ENCODE measurements at regions not wholly inside any gene's neighbourhood (a gene's known extent, or its start where the extent isn't known, plus 50 kb on each side); places are given as distances from the start of the nearest gene placed in this dataset.

- H3K27me3 ChIP-seq (ENCODE audit: insufficient read depth, low read length), result no peaks in the 10 kb centered on the region
- H3K4me3 ChIP-seq (ENCODE audit: low read length), result no peak overlapping the region
- H3K4me1 ChIP-seq (ENCODE audit: insufficient read depth, low read length), result no peaks in the 10 kb centered on the region
- no peak overlapping the region for H3K27ac ChIP-seq (ENCODE audit: low read depth, low read length)
- H3K9ac ChIP-seq (ENCODE audit: low read depth, low read length), result no peak overlapping the region
- no peaks in the 10 kb centered on the region for H3K9me3 ChIP-seq (ENCODE audit: insufficient read depth, low read depth, low read length)
- H3K36me3 ChIP-seq (ENCODE audit: insufficient read depth, low read length), result no peaks in the 10 kb centered on the region
- 90% methylated on average over 3 of the region's 3 CpGs for WGBS
Measured at GRCh38 chr9:115230924-115231515, 113.1 kb upstream of the TNC start.

- Histone ChIP-seq H3K27me3 (ENCODE audit: insufficient read depth, low read length) (no peaks in the 10 kb centered on the region), H3K9ac (ENCODE audit: low read depth, low read length) (no peak overlapping the region), H3K36me3 (ENCODE audit: insufficient read depth, low read length) (no peaks in the 10 kb centered on the region), H3K4me3 (ENCODE audit: low read length) (no peak overlapping the region), H3K9me3 (ENCODE audit: insufficient read depth, low read depth, low read length) (no peaks in the 10 kb centered on the region), H3K27ac (ENCODE audit: low read depth, low read length) (no peak overlapping the region), H3K4me1 (ENCODE audit: insufficient read depth, low read length) (no peaks in the 10 kb centered on the region)
Measured at GRCh38 chr9:115232181-115232774, 114.3 kb upstream of the TNC start.

DNA sequence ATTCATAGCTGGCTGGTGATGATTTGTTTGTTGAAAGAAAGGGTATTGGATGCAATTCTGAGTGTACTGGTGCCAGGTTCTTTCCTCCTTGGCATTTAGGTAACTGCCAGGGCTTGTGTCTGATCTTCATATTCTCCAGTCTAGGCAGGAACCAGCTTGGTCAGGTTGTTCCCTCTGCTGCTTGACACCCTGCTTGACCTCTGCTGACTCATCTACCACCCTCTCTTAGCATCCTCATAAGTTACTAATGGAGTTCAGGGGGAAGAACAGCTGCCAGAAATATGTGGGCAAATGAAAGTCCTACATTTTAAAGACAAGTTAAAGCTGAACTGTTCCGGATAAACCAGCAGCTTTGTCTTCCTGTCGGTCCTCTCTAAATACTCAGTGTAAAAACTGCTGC, 116.1 kb upstream of the TNC start:
- Histone ChIP-seq H3K27ac (ENCODE audit: low read depth, low read length) (no peak overlapping the region), H3K9me3 (ENCODE audit: insufficient read depth, low read depth, low read length) (no peaks in the 10 kb centered on the region), H3K27me3 (ENCODE audit: insufficient read depth, low read length) (no peaks in the 10 kb centered on the region), H3K4me1 (ENCODE audit: insufficient read depth, low read length) (no peaks in the 10 kb centered on the region), H3K36me3 (ENCODE audit: insufficient read depth, low read length) (no peaks in the 10 kb centered on the region), H3K4me3 (ENCODE audit: low read length) (no peak overlapping the region), H3K9ac (ENCODE audit: low read depth, low read length) (no peak overlapping the region)
- WGBS, result 85% methylated on average over 2 of the region's 2 CpGs

DNA sequence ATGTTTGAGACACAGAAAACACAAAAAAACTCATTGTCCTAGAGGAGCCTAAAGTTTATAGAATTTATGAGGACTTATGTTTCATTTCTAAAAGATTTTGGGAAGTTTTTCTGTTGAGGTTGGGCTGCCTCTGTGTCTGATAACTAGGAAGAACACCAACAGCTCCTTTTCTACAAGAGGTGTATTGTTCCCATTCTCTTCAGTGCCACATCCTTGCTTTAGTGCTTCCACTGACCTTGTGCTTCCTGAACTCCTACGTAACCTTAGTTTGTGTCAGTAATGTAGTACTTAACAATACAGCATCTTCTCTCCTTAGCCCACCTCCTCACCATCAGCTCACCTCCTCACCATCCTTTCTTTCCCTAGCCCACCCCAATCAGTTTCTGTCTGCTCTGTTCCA, 117.3 kb upstream of the TNC start:
- Histone ChIP-seq H3K9ac (ENCODE audit: low read depth, low read length) (no peak overlapping the region), H3K4me1 (ENCODE audit: insufficient read depth, low read length) (no peaks in the 10 kb centered on the region), H3K4me3 (ENCODE audit: low read length) (no peak overlapping the region), H3K36me3 (ENCODE audit: insufficient read depth, low read length) (no peaks in the 10 kb centered on the region), H3K27me3 (ENCODE audit: insufficient read depth, low read length) (no peaks in the 10 kb centered on the region), H3K27ac (ENCODE audit: low read depth, low read length) (no peak overlapping the region), H3K9me3 (ENCODE audit: insufficient read depth, low read depth, low read length) (no peaks in the 10 kb centered on the region)
- WGBS, result 86% methylated on average over 1 of the region's 1 CpG

GRCh38 chr9:115237385-115237998, 119.5 kb upstream of the TNC start:
- H3K36me3 ChIP-seq (ENCODE audit: insufficient read depth, low read length), result no peaks in the 10 kb centered on the region
- H3K9ac ChIP-seq (ENCODE audit: low read depth, low read length), result no peak overlapping the region
- no peaks in the 10 kb centered on the region for H3K4me1 ChIP-seq (ENCODE audit: insufficient read depth, low read length)
- H3K27me3 ChIP-seq (ENCODE audit: insufficient read depth, low read length), result no peaks in the 10 kb centered on the region
- H3K9me3 ChIP-seq (ENCODE audit: insufficient read depth, low read depth, low read length), result no peaks in the 10 kb centered on the region
- no peak overlapping the region for H3K27ac ChIP-seq (ENCODE audit: low read depth, low read length)
- 95% methylated on average over 7 of the region's 7 CpGs for WGBS
- no peak overlapping the region for H3K4me3 ChIP-seq (ENCODE audit: low read length)

- no peaks in the 10 kb centered on the region for H3K36me3 ChIP-seq (ENCODE audit: insufficient read depth, low read length)
- no peak overlapping the region for H3K9ac ChIP-seq (ENCODE audit: low read depth, low read length)
- H3K9me3 ChIP-seq (ENCODE audit: insufficient read depth, low read depth, low read length), result no peaks in the 10 kb centered on the region
- no peak overlapping the region for H3K27ac ChIP-seq (ENCODE audit: low read depth, low read length)
- no peaks in the 10 kb centered on the region for H3K27me3 ChIP-seq (ENCODE audit: insufficient read depth, low read length)
- 92% methylated on average over 1 of the region's 1 CpG for WGBS
- H3K4me3 ChIP-seq (ENCODE audit: low read length), result no peak overlapping the region
- no peaks in the 10 kb centered on the region for H3K4me1 ChIP-seq (ENCODE audit: insufficient read depth, low read length)
Measured at GRCh38 chr9:115240676-115241075, 122.7 kb upstream of the TNC start.

DNA sequence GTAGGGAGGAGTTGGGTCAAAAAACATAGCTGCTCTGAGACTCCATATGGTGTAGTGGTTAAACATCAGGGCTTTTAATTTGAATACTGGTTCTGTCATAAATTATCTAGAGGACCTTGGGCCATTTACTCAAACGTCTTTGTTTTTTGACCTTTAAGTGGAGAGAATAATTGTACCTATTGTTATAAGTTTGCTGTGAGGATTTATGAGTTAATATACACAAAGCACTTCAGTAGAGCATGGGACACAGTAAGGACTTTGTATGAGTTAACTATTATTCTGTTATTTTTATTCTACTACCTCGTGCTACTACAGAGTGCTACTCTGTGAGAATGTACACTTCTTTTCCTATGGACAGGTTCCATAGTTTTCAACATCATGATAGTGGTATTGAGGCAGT, 123.7 kb upstream of the TNC start:
- Histone ChIP-seq H3K9me3 (ENCODE audit: insufficient read depth, low read depth, low read length) (no peaks in the 10 kb centered on the region), H3K4me1 (ENCODE audit: insufficient read depth, low read length) (no peaks in the 10 kb centered on the region), H3K4me3 (ENCODE audit: low read length) (no peak overlapping the region), H3K27ac (ENCODE audit: low read depth, low read length) (no peak overlapping the region), H3K9ac (ENCODE audit: low read depth, low read length) (no peak overlapping the region), H3K36me3 (ENCODE audit: insufficient read depth, low read length) (no peaks in the 10 kb centered on the region), H3K27me3 (ENCODE audit: insufficient read depth, low read length) (no peaks in the 10 kb centered on the region)
- WGBS, result 86% methylated on average over 1 of the region's 2 CpGs

DNA sequence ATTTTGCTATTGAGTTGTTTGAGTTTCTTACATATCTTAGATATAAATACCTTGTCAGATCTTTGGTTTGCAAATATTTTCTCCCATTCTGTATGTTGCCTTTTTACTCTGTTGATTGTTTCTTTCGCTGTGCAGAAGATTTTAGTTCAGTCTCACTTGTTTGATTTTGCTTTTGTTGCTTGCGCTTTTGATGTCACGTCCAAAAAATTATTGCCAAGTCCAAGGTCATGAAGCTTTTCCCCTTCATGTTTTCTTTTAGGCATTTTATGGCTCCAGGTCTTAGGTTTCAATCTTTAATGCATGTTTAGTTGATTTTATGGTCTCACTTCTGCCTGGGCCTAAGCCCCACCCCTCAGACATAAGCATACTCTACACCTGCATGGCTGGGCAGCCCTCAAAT, 131.5 kb upstream of the TNC start:
- 94% methylated on average over 3 of the region's 3 CpGs for WGBS
- H3K27me3 ChIP-seq (ENCODE audit: insufficient read depth, low read length), result no peaks in the 10 kb centered on the region
- no peak overlapping the region for H3K4me3 ChIP-seq (ENCODE audit: low read length)

GRCh38 chr9:115250621-115251032, 132.7 kb upstream of the TNC start:
- no peaks in the 10 kb centered on the region for H3K4me1 ChIP-seq (ENCODE audit: insufficient read depth, low read length)
- H3K27ac ChIP-seq (ENCODE audit: low read depth, low read length), result no peak overlapping the region
- no peaks in the 10 kb centered on the region for H3K27me3 ChIP-seq (ENCODE audit: insufficient read depth, low read length)
- no peak overlapping the region for H3K9ac ChIP-seq (ENCODE audit: low read depth, low read length)
- no peaks in the 10 kb centered on the region; the same call in 1 of the 2 replicates for H3K36me3 ChIP-seq (ENCODE audit: insufficient read depth, low read length)
- 81% methylated on average over 1 of the region's 1 CpG for WGBS
- H3K9me3 ChIP-seq (ENCODE audit: insufficient read depth, low read depth, low read length), result peaks cover 5% of the 10 kb centered on the region; the same call in 1 of the 2 replicates
- no peak overlapping the region for H3K4me3 ChIP-seq (ENCODE audit: low read length)

More for the DNA sequence above, 131.5 kb upstream of the TNC start:
- Histone ChIP-seq H3K36me3 (ENCODE audit: insufficient read depth, low read length) (no peaks in the 10 kb centered on the region; the same call in 1 of the 2 replicates), H3K9me3 (ENCODE audit: insufficient read depth, low read depth, low read length) (peaks cover 5% of the 10 kb centered on the region; the same call in 1 of the 2 replicates), H3K4me1 (ENCODE audit: insufficient read depth, low read length) (no peaks in the 10 kb centered on the region), H3K9ac (ENCODE audit: low read depth, low read length) (no peak overlapping the region), H3K27ac (ENCODE audit: low read depth, low read length) (no peak overlapping the region)

- Histone ChIP-seq H3K27me3 (ENCODE audit: insufficient read depth, low read length) (no peaks in the 10 kb centered on the region), H3K9me3 (ENCODE audit: insufficient read depth, low read depth, low read length) (peaks cover 5% of the 10 kb centered on the region; the same call in 1 of the 2 replicates), H3K36me3 (ENCODE audit: insufficient read depth, low read length) (no peaks in the 10 kb centered on the region; the same call in 1 of the 2 replicates), H3K27ac (ENCODE audit: low read depth, low read length) (no peak overlapping the region), H3K9ac (ENCODE audit: low read depth, low read length) (no peak overlapping the region), H3K4me3 (ENCODE audit: low read length) (no peak overlapping the region), H3K4me1 (ENCODE audit: insufficient read depth, low read length) (no peaks in the 10 kb centered on the region)
- 89% methylated on average over 5 of the region's 5 CpGs for WGBS
Measured at GRCh38 chr9:115254287-115255180, 136.6 kb upstream of the TNC start.

- H3K4me3 ChIP-seq (ENCODE audit: low read length), result no peak overlapping the region
- no peak overlapping the region for H3K9ac ChIP-seq (ENCODE audit: low read depth, low read length)
- no peaks in the 10 kb centered on the region for H3K27me3 ChIP-seq (ENCODE audit: insufficient read depth, low read length)
- no peaks in the 10 kb centered on the region for H3K36me3 ChIP-seq (ENCODE audit: insufficient read depth, low read length)
- H3K4me1 ChIP-seq (ENCODE audit: insufficient read depth, low read length), result no peaks in the 10 kb centered on the region
- H3K9me3 ChIP-seq (ENCODE audit: insufficient read depth, low read depth, low read length), result no peaks in the 10 kb centered on the region
- no peak overlapping the region for H3K27ac ChIP-seq (ENCODE audit: low read depth, low read length)
Measured at GRCh38 chr9:115261656-115262081, 143.7 kb upstream of the TNC start.
